ENCODE measurements at regions not wholly inside any gene's neighbourhood (a gene's known extent, or its start where the extent isn't known, plus 50 kb on each side); places are given as distances from the start of the nearest gene placed in this dataset.

DNA sequence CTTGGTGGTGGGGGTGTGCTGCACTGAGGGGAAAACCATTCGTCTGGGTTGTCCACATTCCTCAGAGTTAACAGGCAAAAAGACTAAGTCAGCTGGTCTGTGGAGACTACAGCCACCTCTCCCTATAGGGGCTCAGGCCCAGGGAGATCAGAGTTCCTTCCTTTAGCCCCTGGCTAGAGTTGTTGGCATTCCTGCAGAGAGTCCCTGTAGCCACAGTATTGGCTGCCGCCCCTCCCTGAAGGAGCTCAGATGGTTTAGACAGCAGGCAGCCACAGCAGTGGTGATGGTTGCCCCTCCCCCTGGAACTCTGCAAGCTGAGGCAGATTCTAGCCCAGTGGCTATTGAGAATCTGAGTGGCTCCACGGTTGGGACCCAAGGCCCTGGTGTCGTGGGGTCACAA lies 1072.5 kb upstream of the ATXN7L3B start:
- no peak overlapping the region for H3K4me3 ChIP-seq
- peaks cover 0 to 2% (median 0%) of the 10 kb centered on the region in 4 donors for H3K9me3 ChIP-seq (ENCODE audit: control insufficient read depth in 4 of 4, insufficient read depth in 3 of 4, low read length in 3 of 4)
- no peaks in the 10 kb centered on the region for H3K4me1 ChIP-seq (ENCODE audit: control insufficient read depth in 5 of 5, insufficient read depth in 5 of 5, low read length in 5 of 5)
- no peak overlapping the region for H3K27ac ChIP-seq (ENCODE audit: low read depth in 1 of 2, low read length in 1 of 2)
- no peak overlapping the region for H3K9ac ChIP-seq (ENCODE audit: insufficient read depth in 1 of 2, low read length in 2 of 2)
- H3K27me3 ChIP-seq (ENCODE audit: control insufficient read depth in 3 of 3, insufficient read depth in 3 of 3, low read length in 2 of 3) = no peaks in the 10 kb centered on the region
- ATAC-seq (ENCODE audit: insufficient read depth, low FRiP score) = no peak
- no peaks in the 10 kb centered on the region for H3K36me3 ChIP-seq (ENCODE audit: control insufficient read depth in 4 of 4, insufficient read depth in 4 of 4, low read length in 4 of 4)
- WGBS, 2 donors = 62 to 70% methylated on average over 4 of the region's 4 CpGs
- DNase-seq = no peak
- TF ChIP-seq, protein P1, sequence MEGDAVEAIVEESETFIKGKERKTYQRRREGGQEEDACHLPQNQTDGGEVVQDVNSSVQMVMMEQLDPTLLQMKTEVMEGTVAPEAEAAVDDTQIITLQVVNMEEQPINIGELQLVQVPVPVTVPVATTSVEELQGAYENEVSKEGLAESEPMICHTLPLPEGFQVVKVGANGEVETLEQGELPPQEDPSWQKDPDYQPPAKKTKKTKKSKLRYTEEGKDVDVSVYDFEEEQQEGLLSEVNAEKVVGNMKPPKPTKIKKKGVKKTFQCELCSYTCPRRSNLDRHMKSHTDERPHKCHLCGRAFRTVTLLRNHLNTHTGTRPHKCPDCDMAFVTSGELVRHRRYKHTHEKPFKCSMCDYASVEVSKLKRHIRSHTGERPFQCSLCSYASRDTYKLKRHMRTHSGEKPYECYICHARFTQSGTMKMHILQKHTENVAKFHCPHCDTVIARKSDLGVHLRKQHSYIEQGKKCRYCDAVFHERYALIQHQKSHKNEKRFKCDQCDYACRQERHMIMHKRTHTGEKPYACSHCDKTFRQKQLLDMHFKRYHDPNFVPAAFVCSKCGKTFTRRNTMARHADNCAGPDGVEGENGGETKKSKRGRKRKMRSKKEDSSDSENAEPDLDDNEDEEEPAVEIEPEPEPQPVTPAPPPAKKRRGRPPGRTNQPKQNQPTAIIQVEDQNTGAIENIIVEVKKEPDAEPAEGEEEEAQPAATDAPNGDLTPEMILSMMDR (IDR thresholded peaks at IDR 0.05; ENCODE audit: control extremely low read depth, extremely low read depth) = no peak

DNA sequence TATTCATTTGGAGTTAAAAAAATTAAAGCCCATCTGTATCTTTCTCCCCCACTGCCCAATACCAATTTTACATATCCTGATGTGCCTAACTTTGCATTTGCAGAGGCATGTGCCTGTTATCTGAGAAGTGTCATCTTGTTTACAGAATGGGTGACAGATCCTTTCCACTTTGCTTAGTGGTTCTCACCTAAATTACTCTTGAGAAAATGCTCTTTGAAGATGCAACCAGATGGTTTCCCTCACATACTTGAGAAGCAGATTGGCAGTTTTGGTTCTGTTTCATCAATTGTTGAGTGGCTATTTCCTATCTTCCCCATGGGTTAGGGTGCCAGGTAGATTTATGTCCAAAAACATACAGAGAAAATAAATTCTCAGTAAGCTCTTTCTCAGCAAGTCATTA lies 1051.4 kb upstream of the ATXN7L3B start:
- TF ChIP-seq, protein P1 (IDR thresholded peaks at IDR 0.05; ENCODE audit: control extremely low read depth, extremely low read depth) = no peak
- Histone ChIP-seq H3K27ac (ENCODE audit: low read depth in 1 of 2, low read length in 1 of 2) (no peak overlapping the region), H3K9me3 (ENCODE audit: control insufficient read depth in 4 of 4, insufficient read depth in 3 of 4, low read length in 3 of 4) (peaks cover 0 to 3% (median 0%) of the 10 kb centered on the region in 4 donors), H3K36me3 (ENCODE audit: control insufficient read depth in 4 of 4, insufficient read depth in 4 of 4, low read length in 4 of 4) (no peaks in the 10 kb centered on the region), H3K27me3 (ENCODE audit: control insufficient read depth in 3 of 3, insufficient read depth in 3 of 3, low read length in 2 of 3) (no peaks in the 10 kb centered on the region), H3K4me3 (no peak overlapping the region), H3K9ac (ENCODE audit: insufficient read depth in 1 of 2, low read length in 2 of 2) (no peak overlapping the region), H3K4me1 (ENCODE audit: control insufficient read depth in 5 of 5, insufficient read depth in 5 of 5, low read length in 5 of 5) (no peaks in the 10 kb centered on the region)
- DNase-seq (no peak), ATAC-seq (ENCODE audit: insufficient read depth, low FRiP score) (no peak)

DNA sequence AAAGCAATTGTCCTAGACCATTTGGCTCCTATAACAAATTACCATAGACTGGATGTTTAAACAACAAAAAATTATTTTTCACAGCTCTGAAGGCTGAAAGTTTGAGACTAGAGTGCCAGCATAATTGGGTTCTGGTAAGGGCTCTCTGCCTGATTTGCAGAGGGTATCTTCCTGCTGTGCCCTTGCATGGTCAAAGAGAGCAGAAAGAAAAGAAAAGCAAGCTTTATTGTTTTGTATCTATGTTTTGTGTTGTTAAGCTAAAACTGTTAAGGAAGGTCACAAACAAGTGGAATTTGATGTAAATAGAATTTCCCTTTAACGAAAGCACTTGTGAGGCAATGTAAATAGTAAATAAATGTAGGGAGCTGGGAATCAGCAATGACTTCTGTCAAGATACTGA lies 1031.0 kb upstream of the ATXN7L3B start:
- Histone ChIP-seq H3K27me3 (ENCODE audit: control insufficient read depth in 3 of 3, insufficient read depth in 3 of 3, low read length in 2 of 3) (no peaks in the 10 kb centered on the region), H3K9me3 (ENCODE audit: control insufficient read depth in 4 of 4, insufficient read depth in 3 of 4, low read length in 3 of 4) (peaks cover 0 to 2% (median 0%) of the 10 kb centered on the region in 4 donors), H3K4me3 (no peak overlapping the region), H3K36me3 (ENCODE audit: control insufficient read depth in 4 of 4, insufficient read depth in 4 of 4, low read length in 4 of 4) (no peaks in the 10 kb centered on the region), H3K4me1 (ENCODE audit: control insufficient read depth in 5 of 5, insufficient read depth in 5 of 5, low read length in 5 of 5) (no peaks in the 10 kb centered on the region), H3K9ac (ENCODE audit: insufficient read depth in 1 of 2, low read length in 2 of 2) (no peak overlapping the region), H3K27ac (ENCODE audit: low read depth in 1 of 2, low read length in 1 of 2) (no peak overlapping the region)
- no peak for ATAC-seq (ENCODE audit: insufficient read depth, low FRiP score)
- WGBS, 2 donors = 76% methylated on average over 1 of the region's 1 CpG
- TF ChIP-seq, protein P1 (IDR thresholded peaks at IDR 0.05; ENCODE audit: control extremely low read depth, extremely low read depth) = no peak
- no peak for DNase-seq

DNA sequence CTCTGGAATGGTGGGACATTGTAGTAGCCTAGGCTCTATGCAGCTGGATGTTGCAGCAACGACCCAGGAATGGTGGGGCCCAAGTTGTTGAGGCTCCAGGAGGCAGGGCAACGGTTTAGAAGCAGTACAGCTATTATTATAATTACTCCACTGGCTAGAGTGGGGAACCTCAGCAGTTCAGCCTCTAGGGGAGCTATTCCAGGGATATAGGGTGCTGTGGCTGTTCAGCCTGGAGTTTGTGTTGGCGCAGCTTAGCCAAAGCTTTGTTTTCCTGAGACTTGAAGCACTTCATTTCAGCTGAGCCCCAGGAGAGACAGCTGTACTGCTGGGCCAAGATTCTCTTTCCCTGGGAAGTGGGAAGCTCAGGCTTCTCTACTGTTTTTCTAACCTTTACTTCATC lies 1023.0 kb upstream of the ATXN7L3B start:
- no peaks in the 10 kb centered on the region for H3K36me3 ChIP-seq (ENCODE audit: control insufficient read depth in 4 of 4, insufficient read depth in 4 of 4, low read length in 4 of 4)
- DNase-seq (no peak), ATAC-seq (ENCODE audit: insufficient read depth, low FRiP score) (no peak)
- H3K27me3 ChIP-seq (ENCODE audit: control insufficient read depth in 3 of 3, insufficient read depth in 3 of 3, low read length in 2 of 3) = no peaks in the 10 kb centered on the region
- no peaks in the 10 kb centered on the region for H3K9me3 ChIP-seq (ENCODE audit: control insufficient read depth in 4 of 4, insufficient read depth in 3 of 4, low read length in 3 of 4)
- H3K4me3 ChIP-seq = no peak overlapping the region
- WGBS, 2 donors = 78 to 90% methylated on average over 3 of the region's 3 CpGs
- TF ChIP-seq, protein P1 (IDR thresholded peaks at IDR 0.05; ENCODE audit: control extremely low read depth, extremely low read depth) = no peak
- no peak overlapping the region for H3K9ac ChIP-seq (ENCODE audit: insufficient read depth in 1 of 2, low read length in 2 of 2)
- no peaks in the 10 kb centered on the region for H3K4me1 ChIP-seq (ENCODE audit: control insufficient read depth in 5 of 5, insufficient read depth in 5 of 5, low read length in 5 of 5)
- no peak overlapping the region for H3K27ac ChIP-seq (ENCODE audit: low read depth in 1 of 2, low read length in 1 of 2)
